Motor neuron (in vitro differentiated cells): ENCODE measurements at regions not wholly inside any gene's neighbourhood (a gene's known extent, or its start where the extent isn't known, plus 50 kb on each side); places are given as distances from the start of the nearest gene placed in this dataset.
"Not testable (repeated sequence)": the region's sequence is repeated elsewhere in the genome, so short reads cannot be mapped to it uniquely, and the experiment has no call there.

Experiments
- ATAC-seq, 8 experiments: fragments of 200-7000 bp; cut with Tn5 transposase; replicated peaks in 6 of 8; 2 replicates each; pipeline ENCODE4 v1.8.0; 2021; ENCODE audit warnings: mild to moderate bottlenecking in 8 of 8, moderate library complexity in 8 of 8
- H3K27ac ChIP-seq, 2 donors: fragments of 250-450 bp; sonication (Bioruptor Pico); 2 replicates each; pipeline ENCODE4 v1.9.0; 2021; ENCODE audit warnings: antibody characterized with exemption in 2 of 2, mild to moderate bottlenecking in 2 of 2, moderate library complexity in 1 of 2
- H3K4me1 ChIP-seq, 2 donors: fragments of 250-450 bp; sonication (Bioruptor Pico); replicated peaks in 1 of 2; 2 replicates each; pipeline ENCODE4 v1.6.1; 2021; ENCODE audit warnings: antibody characterized with exemption in 2 of 2, mild to moderate bottlenecking in 2 of 2, moderate library complexity in 1 of 2
- H3K4me3 ChIP-seq, 5 donors: fragments of 250-450 bp; sonication (Bioruptor Pico); 2 replicates each; pipeline ENCODE4 v1.9.0; 2021; ENCODE audit warnings: antibody characterized with exemption in 5 of 5, mild to moderate bottlenecking in 5 of 5, moderate library complexity in 4 of 5
- WGBS, 10 experiments: fragments of 450-650 bp; shearing (Covaris generic); methylation state at CpG; one replicate each; pipeline ENCODE4 v1.0.0; 2022; 5-methylcytosine and 5-hydroxymethylcytosine counted together
- in situ Hi-C, 9 experiments: fragments of 400-800 bp; cut with MboI; loops; one replicate each; pipeline ENCODE4 v1.15.0; 2021; ENCODE audit warnings: low sequenced_read_pairs in 9 of 9, low pct_unique_long_range_greater_than_20kb in 2 of 9; ENCODE audit not compliant: unreplicated experiment in 9 of 9

GRCh38 chr2:47964277-47964676 is 58.0 kb upstream of the FBXO11 start:
- no peak for ATAC-seq
- no peak overlapping the region for H3K4me3 ChIP-seq
- no peaks in the 10 kb centered on the region for H3K4me1 ChIP-seq
- in situ Hi-C loops, result no loop called here
- no peak overlapping the region for H3K27ac ChIP-seq

DNA sequence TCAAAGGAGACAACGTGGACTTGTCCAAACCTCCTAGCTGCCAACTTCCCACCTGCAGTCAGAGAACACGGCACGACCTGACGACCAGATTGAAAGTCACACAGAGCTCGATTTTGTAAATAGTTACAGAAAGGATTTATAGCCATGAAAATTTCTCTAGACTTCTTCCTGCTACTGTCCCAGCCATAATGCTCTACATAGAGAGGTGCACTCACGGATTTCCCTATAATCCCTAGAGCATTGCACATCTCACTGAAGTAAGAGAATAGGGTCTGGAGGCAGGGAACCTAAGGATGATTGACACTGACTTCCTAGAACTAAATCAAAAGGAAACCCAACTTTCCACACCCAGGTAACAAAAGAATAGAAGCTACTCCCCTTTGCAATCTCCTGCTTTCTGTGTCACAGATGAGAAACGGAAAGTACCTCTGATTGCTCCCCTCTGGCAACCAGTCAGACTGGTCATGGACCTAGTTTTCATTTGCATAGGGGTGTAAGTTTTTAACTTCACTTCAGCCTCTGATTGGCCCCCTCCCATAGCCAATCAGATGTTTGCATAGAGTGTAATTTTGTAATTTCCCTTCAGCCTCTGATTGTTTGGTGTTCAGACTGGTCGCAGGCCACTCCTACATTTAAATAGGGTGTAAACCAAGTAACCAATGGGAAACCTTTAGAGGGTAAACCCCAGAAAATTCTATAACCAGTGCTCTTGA is 58.6 kb upstream of the FBXO11 start:
- 40 to 100% (median 89%) methylated on average over 1 to 7 of the region's 8 CpGs; no CpG with 5 or more reads in 1 of the 10 experiments for WGBS, 10 experiments
- Histone ChIP-seq H3K4me1 (no peaks in the 10 kb centered on the region), H3K27ac (no peak overlapping the region), H3K4me3 (no peak overlapping the region)
- ATAC-seq, result peak in 1 of 8 experiments; percentile 60
- in situ Hi-C loops, result no loop called here

DNA sequence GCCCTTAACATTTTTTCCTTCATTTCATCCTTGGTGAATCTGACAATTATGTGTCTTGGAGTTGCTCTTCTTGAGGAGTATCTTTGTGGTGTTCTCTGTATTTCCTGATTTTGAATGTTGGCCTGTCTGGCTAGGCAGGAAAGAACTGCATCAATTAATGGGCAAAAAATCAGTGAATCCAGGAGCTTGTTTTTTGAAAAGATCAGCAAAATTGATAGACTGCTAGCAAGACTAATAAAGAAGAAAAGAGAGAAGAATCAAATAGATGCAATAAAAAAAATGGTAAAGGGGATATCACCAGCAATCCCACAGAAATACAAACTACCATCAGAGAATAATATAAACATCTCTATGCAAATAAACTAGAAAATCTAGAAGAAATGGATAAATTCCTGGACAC is 70.4 kb upstream of the FBXO11 start:
- H3K27ac ChIP-seq, H3K4me1 ChIP-seq, H3K4me3 ChIP-seq, ATAC-seq, in situ Hi-C loops: not testable (repeated sequence)

DNA sequence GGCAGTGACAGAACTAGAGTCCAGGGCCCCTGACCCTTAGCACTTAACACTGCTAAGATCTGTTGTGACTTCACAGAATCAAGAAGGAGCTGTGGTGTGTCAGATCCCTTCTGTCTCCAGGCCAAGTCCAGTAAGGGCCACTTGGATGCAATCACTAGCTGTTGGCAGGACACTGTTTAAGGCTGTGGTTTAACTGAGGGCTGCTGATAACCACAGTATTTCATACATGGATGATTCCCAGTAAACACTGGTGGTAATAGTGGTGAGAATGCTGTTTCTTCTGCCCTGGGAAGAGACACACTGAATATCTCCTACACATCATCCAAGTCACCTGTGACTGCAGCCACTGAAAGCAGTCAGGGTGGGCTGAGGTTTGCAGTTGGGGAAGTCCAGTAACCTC is 77.7 kb upstream of the FBXO11 start:
- H3K4me3 ChIP-seq, result no peak overlapping the region
- no peak overlapping the region for H3K27ac ChIP-seq
- in situ Hi-C loops, result no loop called here
- ATAC-seq, result no peak
- peaks cover 6 to 7% of the 10 kb centered on the region in 2 donors for H3K4me1 ChIP-seq

GRCh38 chr2:47990503-47990902 is 84.2 kb upstream of the FBXO11 start:
- in situ Hi-C loops, result no loop called here
- Histone ChIP-seq H3K4me3 (no peak overlapping the region), H3K4me1 (no peaks in the 10 kb centered on the region), H3K27ac (no peak overlapping the region)
- ATAC-seq, result no peak
- 75 to 94% (median 80%) methylated on average over 1 to 2 of the region's 2 CpGs; no CpG with 5 or more reads in 5 of the 10 experiments for WGBS, 10 experiments

DNA sequence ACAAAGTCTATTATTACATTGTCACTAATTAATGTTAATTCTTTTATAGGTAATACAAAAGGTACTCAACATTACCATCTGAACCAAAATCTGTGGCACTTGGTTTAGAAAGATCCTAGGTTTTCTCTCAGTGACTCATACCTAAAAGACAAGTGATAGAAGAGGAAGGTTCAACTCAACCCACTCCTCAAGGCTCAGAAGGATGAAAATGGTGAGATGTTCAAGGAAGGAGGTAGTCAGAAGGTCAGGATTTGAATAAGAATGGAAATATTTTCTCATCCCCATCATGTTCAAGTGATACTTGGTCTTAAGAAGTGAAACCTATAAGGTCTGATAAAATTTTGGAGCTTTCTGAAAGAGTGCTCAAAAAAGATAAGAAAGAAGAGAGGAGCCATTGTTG is 86.4 kb upstream of the FBXO11 start:
- no peak for ATAC-seq

DNA sequence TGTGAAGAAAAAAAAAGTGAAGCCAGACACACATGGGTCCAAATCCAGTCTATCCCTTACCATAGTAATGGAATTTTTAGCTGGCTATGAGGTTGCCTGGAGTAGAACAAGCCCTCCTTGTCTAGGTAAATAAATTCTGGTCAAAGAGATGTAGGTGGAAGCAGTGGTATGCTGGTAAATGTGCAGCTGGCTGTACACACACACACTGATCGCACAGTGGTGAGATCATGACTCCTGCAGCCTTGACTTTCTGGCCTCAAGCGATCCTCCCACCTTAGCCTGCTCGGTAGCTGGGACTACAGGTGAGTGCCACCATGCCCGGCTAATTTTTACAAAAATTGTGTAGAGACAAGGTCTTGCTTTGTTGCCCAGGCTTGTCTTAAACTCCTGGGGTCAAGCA is 90.5 kb upstream of the FBXO11 start:
- Histone ChIP-seq H3K4me1 (no peaks in the 10 kb centered on the region), H3K27ac (no peak overlapping the region), H3K4me3 (no peak overlapping the region)
- WGBS, 10 experiments, result 20 to 84% (median 78%) methylated on average over 1 to 4 of the region's 4 CpGs; no CpG with 5 or more reads in 4 of the 10 experiments
- in situ Hi-C loops, result no loop called here
- no peak for ATAC-seq

More for the DNA sequence above, 86.4 kb upstream of the FBXO11 start:
- no peak overlapping the region for H3K27ac ChIP-seq
- no peaks in the 10 kb centered on the region for H3K4me1 ChIP-seq
- H3K4me3 ChIP-seq, result no peak overlapping the region
- in situ Hi-C loops, result no loop called here

DNA sequence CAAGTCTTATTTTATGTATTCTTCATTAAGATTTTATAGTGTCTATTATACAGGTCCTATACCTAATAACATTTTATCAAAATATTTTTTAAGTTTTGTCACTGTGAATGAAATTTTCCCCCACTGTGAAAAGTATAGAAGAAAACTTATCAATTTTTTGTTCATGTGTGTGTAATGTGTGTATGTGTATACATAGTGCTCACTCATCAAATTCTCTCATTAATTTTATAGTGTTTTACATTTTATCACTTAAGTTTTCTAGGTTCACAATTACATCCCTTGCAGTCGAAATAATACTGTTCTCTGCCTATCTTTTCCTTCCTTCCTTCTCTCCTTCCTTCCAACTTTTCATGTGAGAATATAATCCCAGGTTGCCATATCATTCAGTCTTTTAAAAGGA is 93.2 kb upstream of the FBXO11 start:
- no peaks in the 10 kb centered on the region for H3K4me1 ChIP-seq
- no peak for ATAC-seq
- WGBS, 10 experiments, result 0 to 100% (median 43%) methylated on average over 1 of the region's 1 CpG; no CpG with 5 or more reads in 3 of the 10 experiments
- in situ Hi-C loops, result no loop called here
- H3K27ac ChIP-seq, result no peak overlapping the region
- H3K4me3 ChIP-seq, result no peak overlapping the region

GRCh38 chr2:48001498-48001897 is 95.2 kb upstream of the FBXO11 start:
- H3K4me3 ChIP-seq, result no peak overlapping the region
- no peaks in the 10 kb centered on the region for H3K4me1 ChIP-seq
- ATAC-seq, result no peak
- in situ Hi-C loops, result no loop called here
- no peak overlapping the region for H3K27ac ChIP-seq

DNA sequence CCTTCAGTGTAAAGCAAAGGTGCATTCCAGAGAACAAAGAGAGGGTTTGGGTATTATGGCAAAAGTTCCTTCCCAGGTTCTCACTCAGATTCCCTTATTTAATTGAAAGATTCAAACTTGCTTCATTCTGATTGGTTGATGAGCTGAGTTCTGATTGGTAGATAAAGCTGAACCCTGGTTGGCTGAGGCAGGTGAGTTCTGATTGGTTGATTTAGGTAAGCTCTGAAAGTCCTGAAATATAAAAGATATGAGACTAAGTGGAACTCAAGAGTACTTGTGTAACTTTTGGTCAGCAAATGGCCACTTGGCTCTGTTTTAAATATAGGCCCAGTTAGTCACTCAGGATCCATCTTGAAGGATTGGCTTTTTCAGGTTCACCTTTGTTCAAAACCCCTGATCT is 99.8 kb upstream of the FBXO11 start:
- Histone ChIP-seq H3K4me1 (no peaks in the 10 kb centered on the region), H3K27ac (no peak overlapping the region), H3K4me3 (no peak overlapping the region)
- in situ Hi-C loops, result no loop called here
- no peak for ATAC-seq

DNA sequence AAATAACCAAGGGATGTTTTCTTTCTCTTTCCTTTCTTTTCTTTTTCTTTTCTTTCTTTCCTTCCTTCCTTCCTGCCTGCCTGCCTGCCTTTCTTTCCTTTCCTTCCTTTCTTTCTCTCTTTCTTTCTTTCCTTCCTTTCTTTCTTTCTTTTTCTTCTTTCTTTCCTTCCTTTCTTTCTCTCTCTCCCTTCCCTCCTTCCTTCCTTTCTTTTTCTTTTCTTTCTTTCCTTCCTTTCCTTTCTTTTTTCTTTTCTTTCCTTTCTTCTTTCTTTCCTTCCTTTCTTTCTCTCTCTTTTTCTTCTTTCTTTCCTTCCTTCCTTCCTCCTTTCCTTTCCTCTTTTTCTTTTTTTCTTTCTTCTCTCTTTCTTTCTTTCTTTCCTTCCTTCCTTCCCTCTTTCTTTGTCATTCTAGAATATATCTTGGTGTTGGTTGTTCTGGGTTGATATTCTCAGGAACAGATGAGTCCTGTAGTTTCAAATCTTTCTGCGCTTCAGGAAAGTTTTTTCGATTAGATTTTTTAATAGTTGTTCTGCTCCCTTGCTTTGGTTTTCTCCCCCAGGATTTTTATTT is 101.5 kb upstream of the FBXO11 start:
- in situ Hi-C loops, result no loop called here
- 47 to 100% (median 95%) methylated on average over 1 to 2 of the region's 2 CpGs for WGBS, 10 experiments
- Histone ChIP-seq H3K4me3 (no peak overlapping the region), H3K4me1 (no peaks in the 10 kb centered on the region), H3K27ac (no peak overlapping the region)
- no peak for ATAC-seq

DNA sequence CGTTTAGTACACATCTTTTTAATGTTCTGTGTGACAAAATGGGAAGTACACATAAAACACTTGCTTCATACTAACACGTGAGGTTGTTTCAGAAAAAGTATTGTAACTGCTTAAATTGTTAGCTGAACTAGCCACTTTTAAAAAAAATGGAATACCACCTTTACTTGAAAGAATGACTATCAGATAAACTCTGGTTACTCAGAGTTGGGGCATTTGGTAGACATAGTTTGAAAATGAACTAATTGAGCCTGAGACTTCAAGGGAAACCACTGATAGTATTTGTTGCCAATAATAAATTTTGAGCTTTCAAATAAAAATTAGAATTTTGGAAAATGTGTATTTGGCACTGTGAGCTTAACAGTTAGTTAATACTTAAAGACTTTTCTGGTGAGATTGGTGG is 103.0 kb upstream of the FBXO11 start:
- Histone ChIP-seq H3K27ac (no peak overlapping the region), H3K4me1 (no peaks in the 10 kb centered on the region), H3K4me3 (no peak overlapping the region)
- in situ Hi-C loops, result no loop called here
- WGBS, 10 experiments, result 0 to 94% (median 76%) methylated on average over 1 to 2 of the region's 2 CpGs; no CpG with 5 or more reads in 1 of the 10 experiments
- ATAC-seq, result no peak

GRCh38 chr2:48015421-48015820 is 109.1 kb upstream of the FBXO11 start:
- 0 to 60% (median 42%) methylated on average over 1 of the region's 1 CpG; no CpG with 5 or more reads in 4 of the 10 experiments for WGBS, 10 experiments
- no peak overlapping the region for H3K27ac ChIP-seq
- no peak overlapping the region for H3K4me3 ChIP-seq
- in situ Hi-C loops, result no loop called here
- ATAC-seq, result peak in 1 of 8 experiments; percentile 21
- H3K4me1 ChIP-seq, result no peaks in the 10 kb centered on the region

DNA sequence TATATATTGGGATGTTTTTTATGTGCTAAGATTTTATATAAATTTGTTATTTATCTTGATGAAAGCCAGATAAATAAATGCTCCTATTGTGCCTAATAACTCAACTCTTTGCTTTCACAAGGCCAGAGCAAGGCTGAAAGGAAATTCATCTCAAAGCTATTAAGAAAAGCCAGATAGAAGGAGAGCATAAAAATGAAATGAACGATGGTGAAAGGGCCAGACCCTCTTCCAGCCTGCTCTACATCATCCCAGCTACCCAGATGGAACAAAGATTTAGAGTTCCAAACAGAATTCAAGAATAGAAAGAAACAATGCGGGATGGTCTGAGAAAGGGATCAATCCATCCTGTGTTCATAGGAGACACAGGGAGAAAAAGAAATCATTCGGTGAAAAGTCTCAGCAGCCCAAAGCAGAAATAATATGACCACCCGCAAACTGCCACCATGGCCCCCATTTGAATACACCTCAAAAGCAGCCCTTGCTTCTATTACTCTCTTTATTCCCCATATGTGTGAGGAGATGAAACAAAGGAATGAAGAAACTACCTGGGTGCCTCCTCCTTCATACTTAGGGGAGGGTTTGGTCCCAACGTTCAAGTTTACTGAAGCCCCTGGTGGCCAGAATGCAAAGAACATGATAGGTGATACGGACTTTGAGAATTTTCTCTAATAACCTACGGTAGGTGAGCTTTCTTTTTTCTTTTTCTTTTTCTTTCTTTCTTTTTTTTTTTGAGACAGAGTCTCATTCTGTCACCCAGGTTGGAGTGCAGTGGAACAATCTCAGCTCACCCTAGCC is 110.1 kb upstream of the FBXO11 start:
- peak in 2 of 8 experiments; percentile 22 to 62 for ATAC-seq
- Histone ChIP-seq H3K4me3 (no peak overlapping the region), H3K4me1 (no peaks in the 10 kb centered on the region), H3K27ac (no peak overlapping the region)
- 40 to 90% (median 71%) methylated on average over 2 to 7 of the region's 7 CpGs for WGBS, 10 experiments
- in situ Hi-C loops, result no loop called here
